ENCODE measurements at regions not wholly inside any gene's neighbourhood (a gene's known extent, or its start where the extent isn't known, plus 50 kb on each side); places are given as distances from the start of the nearest gene placed in this dataset.

DNA sequence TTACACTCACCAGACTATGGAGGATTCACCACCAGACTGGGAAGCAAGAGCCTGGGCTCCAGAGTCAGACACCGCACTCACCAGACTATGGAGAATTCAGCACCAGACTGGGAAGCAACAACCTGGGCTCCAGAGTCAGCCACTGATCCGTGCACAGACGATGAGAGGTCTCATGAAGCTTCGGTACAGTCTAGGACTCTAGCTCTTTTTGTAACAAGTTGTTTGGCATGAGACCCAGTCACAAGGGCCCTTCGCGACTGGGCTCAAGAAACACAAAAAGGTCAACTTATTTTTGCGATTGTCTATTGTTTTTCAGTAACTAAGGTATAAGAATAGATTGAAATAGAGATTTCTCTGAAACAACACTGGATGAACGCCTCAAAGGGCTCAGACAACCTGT is 192.7 kb upstream of the ADAMTSL1 start:
- no peaks in the 10 kb centered on the region for H4K20me1 ChIP-seq (ENCODE audit: insufficient read depth)
- H3K27me3 ChIP-seq (ENCODE audit: insufficient read depth, low read length): no peaks in the 10 kb centered on the region
- DNase-seq (ENCODE audit: low read depth, low spot score): no peak
- no peak overlapping the region for H3K9ac ChIP-seq (ENCODE audit: low read length)
- no peak for ATAC-seq
- no peaks in the 10 kb centered on the region for H3K36me3 ChIP-seq (ENCODE audit: control insufficient read depth in 1 of 2, insufficient read depth in 2 of 2, low read length in 2 of 2)
- ChIA-PET RAD21 (ENCODE audit: low non-redundant PET in 1 of 2, low total read pairs in 2 of 2, uncharacterized antibody in 2 of 2, unreplicated experiment in 2 of 2) (no interaction called here), CTCF (no interaction called here), POLR2A (no interaction called here)
- no peaks in the 10 kb centered on the region for H3K79me2 ChIP-seq (ENCODE audit: insufficient read depth, low read length)
- no peak overlapping the region for H3K4me3 ChIP-seq (replicated peaks in 1 of 2; ENCODE audit: low read depth in 1 of 2, low read length in 2 of 2)
- H3K4me1 ChIP-seq (ENCODE audit: control insufficient read depth in 1 of 2, insufficient read depth in 2 of 2, low read length in 2 of 2): no peaks in the 10 kb centered on the region
- H3K4me2 ChIP-seq (ENCODE audit: low read length): no peak overlapping the region
- no peak overlapping the region for H2AFZ ChIP-seq (ENCODE audit: low read depth, low read length, poor library complexity, severe bottlenecking)
- BruUV-seq (replicated peaks): no TSS peak
- TF ChIP-seq, protein P1, sequence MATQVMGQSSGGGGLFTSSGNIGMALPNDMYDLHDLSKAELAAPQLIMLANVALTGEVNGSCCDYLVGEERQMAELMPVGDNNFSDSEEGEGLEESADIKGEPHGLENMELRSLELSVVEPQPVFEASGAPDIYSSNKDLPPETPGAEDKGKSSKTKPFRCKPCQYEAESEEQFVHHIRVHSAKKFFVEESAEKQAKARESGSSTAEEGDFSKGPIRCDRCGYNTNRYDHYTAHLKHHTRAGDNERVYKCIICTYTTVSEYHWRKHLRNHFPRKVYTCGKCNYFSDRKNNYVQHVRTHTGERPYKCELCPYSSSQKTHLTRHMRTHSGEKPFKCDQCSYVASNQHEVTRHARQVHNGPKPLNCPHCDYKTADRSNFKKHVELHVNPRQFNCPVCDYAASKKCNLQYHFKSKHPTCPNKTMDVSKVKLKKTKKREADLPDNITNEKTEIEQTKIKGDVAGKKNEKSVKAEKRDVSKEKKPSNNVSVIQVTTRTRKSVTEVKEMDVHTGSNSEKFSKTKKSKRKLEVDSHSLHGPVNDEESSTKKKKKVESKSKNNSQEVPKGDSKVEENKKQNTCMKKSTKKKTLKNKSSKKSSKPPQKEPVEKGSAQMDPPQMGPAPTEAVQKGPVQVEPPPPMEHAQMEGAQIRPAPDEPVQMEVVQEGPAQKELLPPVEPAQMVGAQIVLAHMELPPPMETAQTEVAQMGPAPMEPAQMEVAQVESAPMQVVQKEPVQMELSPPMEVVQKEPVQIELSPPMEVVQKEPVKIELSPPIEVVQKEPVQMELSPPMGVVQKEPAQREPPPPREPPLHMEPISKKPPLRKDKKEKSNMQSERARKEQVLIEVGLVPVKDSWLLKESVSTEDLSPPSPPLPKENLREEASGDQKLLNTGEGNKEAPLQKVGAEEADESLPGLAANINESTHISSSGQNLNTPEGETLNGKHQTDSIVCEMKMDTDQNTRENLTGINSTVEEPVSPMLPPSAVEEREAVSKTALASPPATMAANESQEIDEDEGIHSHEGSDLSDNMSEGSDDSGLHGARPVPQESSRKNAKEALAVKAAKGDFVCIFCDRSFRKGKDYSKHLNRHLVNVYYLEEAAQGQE (IDR thresholded peaks at IDR 0.05; ENCODE audit: low read depth): no peak
- no peaks in the 10 kb centered on the region for H3K9me2 ChIP-seq (ENCODE audit: insufficient read depth)
- no peak overlapping the region for H3K27ac ChIP-seq (ENCODE audit: low read depth, low read length)
- intact Hi-C loops (cut with micrococcal nuclease): no loop called here
- peaks cover 0 to 7% of the 10 kb centered on the region in 2 experiments; a peak in 2 of 4 replicates for H3K9me3 ChIP-seq (ENCODE audit: control insufficient read depth in 1 of 2, insufficient read depth in 1 of 2, low read depth in 1 of 2, low read length in 2 of 2)

DNA sequence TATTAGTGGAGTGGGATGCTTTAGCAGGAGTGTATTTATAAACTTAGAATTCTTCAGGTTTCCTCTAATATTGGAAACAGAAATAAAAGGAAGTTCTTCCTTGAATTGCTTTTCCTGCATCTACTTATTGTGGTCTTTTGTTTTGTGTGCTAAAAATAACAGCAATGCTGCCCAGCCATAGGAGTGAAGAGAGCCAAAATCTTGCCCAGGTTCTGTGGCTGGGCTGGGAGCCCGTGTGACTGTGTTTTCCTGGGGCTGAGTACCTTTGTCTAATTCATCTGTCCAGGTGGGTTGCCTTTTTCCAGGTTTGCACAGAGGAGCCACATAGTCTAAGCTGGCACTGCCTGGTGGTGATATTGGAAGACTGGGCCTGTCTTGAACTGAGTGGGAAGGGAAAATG is 179.7 kb upstream of the ADAMTSL1 start:
- Histone ChIP-seq H3K9ac (ENCODE audit: low read length) (no peak overlapping the region), H3K27ac (ENCODE audit: low read depth, low read length) (no peak overlapping the region), H3K27me3 (ENCODE audit: insufficient read depth, low read length) (no peaks in the 10 kb centered on the region), H3K4me2 (ENCODE audit: low read length) (no peak overlapping the region), H3K9me3 (ENCODE audit: control insufficient read depth in 1 of 2, insufficient read depth in 1 of 2, low read depth in 1 of 2, low read length in 2 of 2) (no peaks in the 10 kb centered on the region), H2AFZ (ENCODE audit: low read depth, low read length, poor library complexity, severe bottlenecking) (no peak overlapping the region), H3K36me3 (ENCODE audit: control insufficient read depth in 1 of 2, insufficient read depth in 2 of 2, low read length in 2 of 2) (no peaks in the 10 kb centered on the region), H3K9me2 (ENCODE audit: insufficient read depth) (no peaks in the 10 kb centered on the region), H4K20me1 (ENCODE audit: insufficient read depth) (no peaks in the 10 kb centered on the region), H3K4me1 (ENCODE audit: control insufficient read depth in 1 of 2, insufficient read depth in 2 of 2, low read length in 2 of 2) (no peaks in the 10 kb centered on the region), H3K79me2 (ENCODE audit: insufficient read depth, low read length) (no peaks in the 10 kb centered on the region), H3K4me3 (replicated peaks in 1 of 2; ENCODE audit: low read depth in 1 of 2, low read length in 2 of 2) (no peak overlapping the region)
- intact Hi-C loops (cut with micrococcal nuclease): no loop called here
- ATAC-seq (no peak), DNase-seq (ENCODE audit: low read depth, low spot score) (no peak)
- BruUV-seq (replicated peaks): no TSS peak
- ChIA-PET RAD21 (ENCODE audit: low non-redundant PET in 1 of 2, low total read pairs in 2 of 2, uncharacterized antibody in 2 of 2, unreplicated experiment in 2 of 2) (no interaction called here), POLR2A (no interaction called here), CTCF (no interaction called here)
- TF ChIP-seq EZH2 (IDR thresholded peaks at IDR 0.05) (no peak), ELF1 (IDR thresholded peaks at IDR 0.05; ENCODE audit: borderline replicate concordance, low read depth) (no peak), ZFX (IDR thresholded peaks at IDR 0.05) (no peak), RAD21 (IDR thresholded peaks at IDR 0.05; ENCODE audit: low read depth) (no peak), SRF (IDR thresholded peaks at IDR 0.05; ENCODE audit: low read depth) (no peak), SP1 (IDR thresholded peaks at IDR 0.05; ENCODE audit: low read depth) (no peak), EZH2phosphoT487 (IDR thresholded peaks at IDR 0.05; ENCODE audit: borderline replicate concordance) (no peak), FOSL1 (IDR thresholded peaks at IDR 0.05; ENCODE audit: low read depth) (no peak)
- TF ChIP-seq, protein P2, sequence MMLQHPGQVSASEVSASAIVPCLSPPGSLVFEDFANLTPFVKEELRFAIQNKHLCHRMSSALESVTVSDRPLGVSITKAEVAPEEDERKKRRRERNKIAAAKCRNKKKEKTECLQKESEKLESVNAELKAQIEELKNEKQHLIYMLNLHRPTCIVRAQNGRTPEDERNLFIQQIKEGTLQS (IDR thresholded peaks at IDR 0.05): no peak
- TF ChIP-seq, protein P3, sequence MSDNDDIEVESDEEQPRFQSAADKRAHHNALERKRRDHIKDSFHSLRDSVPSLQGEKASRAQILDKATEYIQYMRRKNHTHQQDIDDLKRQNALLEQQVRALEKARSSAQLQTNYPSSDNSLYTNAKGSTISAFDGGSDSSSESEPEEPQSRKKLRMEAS (IDR thresholded peaks at IDR 0.05): no peak
- TF ChIP-seq, protein P4, sequence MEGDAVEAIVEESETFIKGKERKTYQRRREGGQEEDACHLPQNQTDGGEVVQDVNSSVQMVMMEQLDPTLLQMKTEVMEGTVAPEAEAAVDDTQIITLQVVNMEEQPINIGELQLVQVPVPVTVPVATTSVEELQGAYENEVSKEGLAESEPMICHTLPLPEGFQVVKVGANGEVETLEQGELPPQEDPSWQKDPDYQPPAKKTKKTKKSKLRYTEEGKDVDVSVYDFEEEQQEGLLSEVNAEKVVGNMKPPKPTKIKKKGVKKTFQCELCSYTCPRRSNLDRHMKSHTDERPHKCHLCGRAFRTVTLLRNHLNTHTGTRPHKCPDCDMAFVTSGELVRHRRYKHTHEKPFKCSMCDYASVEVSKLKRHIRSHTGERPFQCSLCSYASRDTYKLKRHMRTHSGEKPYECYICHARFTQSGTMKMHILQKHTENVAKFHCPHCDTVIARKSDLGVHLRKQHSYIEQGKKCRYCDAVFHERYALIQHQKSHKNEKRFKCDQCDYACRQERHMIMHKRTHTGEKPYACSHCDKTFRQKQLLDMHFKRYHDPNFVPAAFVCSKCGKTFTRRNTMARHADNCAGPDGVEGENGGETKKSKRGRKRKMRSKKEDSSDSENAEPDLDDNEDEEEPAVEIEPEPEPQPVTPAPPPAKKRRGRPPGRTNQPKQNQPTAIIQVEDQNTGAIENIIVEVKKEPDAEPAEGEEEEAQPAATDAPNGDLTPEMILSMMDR (IDR thresholded peaks at IDR 0.05 in 2 of 3, conservative IDR thresholded peaks at IDR 0.05 in 1 of 3; ENCODE audit: borderline replicate concordance in 1 of 3, insufficient read depth in 1 of 3, low read depth in 2 of 3, low read length in 2 of 3): no peak
- TF ChIP-seq, protein P1 (IDR thresholded peaks at IDR 0.05; ENCODE audit: low read depth): no peak
